ENCODE measurements at regions not wholly inside any gene's neighbourhood (a gene's known extent, or its start where the extent isn't known, plus 50 kb on each side); places are given as distances from the start of the nearest gene placed in this dataset.

DNA sequence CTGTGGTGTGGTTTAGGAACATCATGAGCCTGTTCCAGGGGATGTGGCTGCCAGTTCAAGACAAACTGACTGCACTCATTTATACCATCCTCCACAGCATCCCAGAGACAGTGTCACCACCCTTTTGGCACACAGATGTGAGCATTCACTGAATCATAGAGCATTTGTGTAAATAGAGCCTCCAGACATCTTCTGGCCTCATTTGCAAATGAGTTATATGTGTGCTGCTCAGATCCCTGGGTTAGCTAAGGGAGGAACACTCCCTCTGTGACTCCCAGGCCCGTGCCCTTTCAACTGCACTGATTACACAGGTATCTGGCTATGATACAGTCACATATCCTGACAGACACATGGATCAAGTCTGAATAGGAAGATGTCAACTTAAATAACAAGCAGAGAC lies 351.5 kb upstream of the PLD5 start:
- TF ChIP-seq TAF1 (IDR thresholded peaks at IDR 0.05; ENCODE audit: borderline replicate concordance, low read depth, low read length), result no peak
- TF ChIP-seq POLR2A (IDR thresholded peaks at IDR 0.05; ENCODE audit: low read depth, low read length), result no peak
- no peak for TF ChIP-seq POLR2AphosphoS5 (IDR thresholded peaks at IDR 0.05; ENCODE audit: low read depth, low read length)
